HG03342 (cell line): ENCODE measurements at regions not wholly inside any gene's neighbourhood (a gene's known extent, or its start where the extent isn't known, plus 50 kb on each side); places are given as distances from the start of the nearest gene placed in this dataset.

Experiments
- ATAC-seq: cut with Tn5 transposase; IDR thresholded peaks from one replicate; pipeline ENCODE4 v1.9.1; 2021; ENCODE audit warnings: mild to moderate bottlenecking, moderate library complexity; ENCODE audit not compliant: unreplicated experiment

GRCh38 chr1:4086085-4086850 lies 186.2 kb upstream of the C1orf174 start:
- ATAC-seq: no peak

GRCh38 chr1:4086921-4087320 lies 186.8 kb upstream of the C1orf174 start:
- no peak for ATAC-seq

- no peak for ATAC-seq
Observed at GRCh38 chr1:4087530-4088420, 187.7 kb upstream of the C1orf174 start.

GRCh38 chr1:4088676-4089075 lies 188.6 kb upstream of the C1orf174 start:
- ATAC-seq: no peak

- no peak for ATAC-seq
Observed at GRCh38 chr1:4089421-4090175, 189.5 kb upstream of the C1orf174 start.

GRCh38 chr1:4090556-4090955 lies 190.5 kb upstream of the C1orf174 start:
- no peak for ATAC-seq

GRCh38 chr1:4090976-4091660 lies 191.0 kb upstream of the C1orf174 start:
- no peak for ATAC-seq

- no peak for ATAC-seq
Observed at GRCh38 chr1:4091996-4092395, 191.9 kb upstream of the C1orf174 start.

- no peak for ATAC-seq
Observed at GRCh38 chr1:4093856-4094565, 193.9 kb upstream of the C1orf174 start.

- no peak for ATAC-seq
Observed at GRCh38 chr1:4095433-4095971, 195.4 kb upstream of the C1orf174 start.

- no peak for ATAC-seq
Observed at GRCh38 chr1:4101459-4102161, 201.5 kb upstream of the C1orf174 start.

GRCh38 chr1:4105300-4105880 lies 205.3 kb upstream of the C1orf174 start:
- no peak for ATAC-seq

GRCh38 chr1:4106731-4107130 lies 206.7 kb upstream of the C1orf174 start:
- ATAC-seq: no peak

- ATAC-seq: no peak
Observed at GRCh38 chr1:4107291-4107690, 207.2 kb upstream of the C1orf174 start.

- no peak for ATAC-seq
Observed at GRCh38 chr1:4108331-4108730, 208.3 kb upstream of the C1orf174 start.

- ATAC-seq: no peak
Observed at GRCh38 chr1:4108758-4109627, 208.9 kb upstream of the C1orf174 start.

GRCh38 chr1:4109628-4109940 lies 209.5 kb upstream of the C1orf174 start:
- ATAC-seq: no peak

GRCh38 chr1:4110888-4111287 lies 210.8 kb upstream of the C1orf174 start:
- no peak for ATAC-seq
